ENCODE measurements at regions not wholly inside any gene's neighbourhood (a gene's known extent, or its start where the extent isn't known, plus 50 kb on each side); places are given as distances from the start of the nearest gene placed in this dataset.

DNA sequence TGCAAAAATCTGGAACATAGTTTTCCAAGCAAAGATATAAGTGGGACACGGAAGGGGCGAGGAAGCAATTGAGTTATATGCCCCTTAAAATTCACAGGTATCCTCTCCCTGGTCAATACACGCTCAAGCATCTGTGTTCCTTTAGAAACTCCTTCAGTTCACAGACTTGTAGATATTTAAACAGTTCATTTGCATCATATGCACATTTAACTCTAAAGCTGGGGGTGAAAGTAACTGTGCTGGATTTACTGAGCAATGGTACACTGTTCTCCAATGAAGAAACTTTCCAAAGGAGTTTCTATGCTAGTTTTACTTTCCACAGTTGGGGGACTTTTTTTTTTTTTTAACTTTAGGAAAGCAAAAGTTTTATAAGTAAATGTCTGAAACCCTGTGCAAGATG, 293.0 kb upstream of the TNP1 start:
- Mint-ChIP-seq H3K27ac (no peak overlapping the region), H3K9me3 (no peaks in the 10 kb centered on the region), H3K27me3 (peaks cover 24% of the 10 kb centered on the region), H3K4me3 (no peak overlapping the region), H3K4me1 (no peaks in the 10 kb centered on the region)
- ATAC-seq (no peak), DNase-seq (no peak)

DNA sequence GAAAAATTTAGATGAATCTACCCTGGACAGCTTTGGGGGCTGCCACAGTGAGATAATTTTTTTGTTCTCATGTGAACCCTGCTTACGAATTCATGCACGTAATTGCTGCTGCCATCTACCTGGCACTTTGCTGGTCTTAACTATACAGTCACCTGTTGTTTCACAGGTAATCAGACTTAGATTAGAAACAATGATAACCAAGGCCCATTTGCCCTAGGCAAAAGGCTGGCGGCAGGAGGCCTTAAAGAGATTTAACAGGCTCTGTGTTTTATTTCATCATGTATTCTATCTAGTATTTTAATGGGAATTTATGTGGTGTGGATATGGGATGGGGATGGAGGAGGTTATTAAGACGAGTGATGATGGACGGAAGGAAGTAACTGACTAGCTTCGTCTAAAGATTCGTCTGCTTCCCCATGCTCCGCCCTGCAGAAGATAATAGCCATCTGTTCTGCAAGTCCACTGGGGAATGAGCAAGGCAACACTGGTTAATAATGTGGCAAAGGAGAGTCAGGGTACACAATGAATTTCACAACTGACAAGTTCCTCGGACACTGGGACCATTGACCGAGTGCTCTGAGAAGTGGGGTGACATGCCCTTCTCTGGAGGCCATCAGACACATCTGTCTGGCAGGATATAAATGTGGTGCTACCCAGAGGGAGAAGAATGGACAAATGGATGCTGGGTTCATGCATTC, 291.8 kb upstream of the TNP1 start:
- Mint-ChIP-seq H3K9me3 (no peaks in the 10 kb centered on the region), H3K4me3 (no peak overlapping the region), H3K27ac (no peak overlapping the region), H3K4me1 (no peaks in the 10 kb centered on the region), H3K27me3 (peaks cover 35% of the 10 kb centered on the region)
- no peak for ATAC-seq
- DNase-seq, result no peak

DNA sequence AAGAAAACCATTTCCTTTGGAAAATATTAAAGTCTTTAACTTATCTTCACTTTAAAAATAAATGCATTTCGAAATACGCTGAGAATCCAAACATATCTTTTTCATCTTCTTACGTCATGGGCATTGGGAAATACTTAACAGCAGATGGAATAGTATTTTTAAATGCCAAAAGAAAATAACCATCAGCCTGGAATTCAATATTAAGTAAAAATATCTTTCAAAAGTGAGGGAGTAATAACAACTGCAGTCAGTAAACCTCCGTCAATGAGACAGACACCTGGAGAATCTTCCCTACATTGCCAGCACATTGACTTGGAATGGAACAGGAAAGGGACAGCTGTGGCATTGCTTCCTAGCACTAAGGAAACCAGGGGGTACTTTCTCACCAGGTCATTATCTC, 290.4 kb upstream of the TNP1 start:
- no peak for DNase-seq
- Mint-ChIP-seq H3K9me3 (no peaks in the 10 kb centered on the region), H3K4me3 (no peak overlapping the region), H3K4me1 (no peaks in the 10 kb centered on the region), H3K27me3 (peaks cover 38% of the 10 kb centered on the region), H3K27ac (no peak overlapping the region)
- no peak for ATAC-seq

DNA sequence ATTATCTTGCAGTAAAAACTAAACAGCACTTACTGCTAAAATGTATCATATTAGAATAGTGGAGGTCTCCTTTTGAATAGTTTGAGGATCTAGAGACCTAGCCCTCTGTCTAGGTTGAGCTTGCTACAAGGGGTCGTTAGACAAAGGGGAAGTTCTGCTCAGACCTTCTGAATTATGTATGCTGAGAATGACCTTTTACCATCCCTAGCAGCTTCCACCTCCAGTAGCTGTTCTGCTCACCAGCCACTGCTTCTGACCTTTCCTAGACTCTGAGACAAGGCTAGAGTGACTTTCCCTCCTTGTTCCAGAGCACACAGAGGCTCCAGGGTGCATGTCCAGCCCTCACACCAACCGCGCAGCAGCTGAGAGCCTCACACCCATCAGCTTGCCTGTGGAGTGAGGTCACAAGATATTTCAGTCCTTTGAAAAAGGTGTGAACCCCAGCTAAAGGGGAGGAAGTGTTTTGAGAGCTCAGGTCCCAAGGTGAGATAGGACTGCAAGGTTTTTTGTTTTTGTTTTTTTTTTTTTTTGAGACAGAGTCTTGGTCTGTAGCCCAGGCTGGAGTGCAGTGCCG, 289.3 kb upstream of the TNP1 start:
- H3K27me3 Mint-ChIP-seq, result peaks cover 38% of the 10 kb centered on the region
- DNase-seq (no peak), ATAC-seq (no peak)
- H3K9me3 Mint-ChIP-seq, result no peaks in the 10 kb centered on the region
- no peak overlapping the region for H3K4me3 Mint-ChIP-seq
- H3K27ac Mint-ChIP-seq, result no peak overlapping the region
- no peaks in the 10 kb centered on the region for H3K4me1 Mint-ChIP-seq

DNA sequence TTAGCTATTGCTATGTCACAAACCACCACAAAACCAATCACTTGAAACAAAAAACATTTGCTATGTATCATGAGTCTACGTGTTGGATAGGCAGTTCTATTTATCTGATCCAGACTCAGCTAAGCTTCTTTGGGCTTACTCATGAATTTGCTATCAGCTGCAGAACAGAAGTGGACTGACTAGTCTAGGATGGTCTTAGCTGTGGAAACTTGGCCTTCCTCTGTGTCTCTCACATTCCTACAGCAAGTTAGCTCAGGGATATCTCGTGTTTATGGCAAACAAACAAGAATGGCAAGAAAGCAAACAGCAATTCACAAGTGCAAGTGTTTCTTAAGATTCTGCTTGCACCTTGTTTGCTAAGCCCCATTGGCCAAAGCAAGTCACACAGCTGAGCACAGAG, 288.0 kb upstream of the TNP1 start:
- no peak for ATAC-seq

DNA sequence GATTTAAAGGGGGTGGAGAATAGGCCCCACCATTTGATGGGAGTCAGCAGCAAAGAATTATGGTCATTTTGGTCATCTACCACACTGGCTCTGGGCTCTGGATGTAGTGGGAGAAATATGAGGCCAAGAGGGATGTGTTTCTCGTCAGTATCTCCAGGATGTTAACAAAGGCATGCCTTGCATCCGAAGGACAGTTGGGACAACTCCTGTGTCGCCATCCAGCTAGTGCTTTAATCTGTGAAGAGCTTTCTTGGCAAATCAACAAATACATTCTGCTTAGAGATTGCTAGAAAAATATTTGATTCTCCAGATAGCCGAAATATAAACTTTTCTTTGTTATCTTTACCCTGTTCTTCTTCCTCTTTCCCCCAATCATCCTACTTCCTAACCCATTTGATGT, 287.1 kb upstream of the TNP1 start:
- Mint-ChIP-seq H3K4me3 (no peak overlapping the region), H3K4me1 (no peaks in the 10 kb centered on the region), H3K27ac (no peak overlapping the region), H3K9me3 (peaks cover 6 to 7% of the 10 kb centered on the region in 2 donors), H3K27me3 (peaks cover 28% of the 10 kb centered on the region)
- no peak for ATAC-seq
- DNase-seq, result no peak

More for the DNA sequence above, 288.0 kb upstream of the TNP1 start:
- no peaks in the 10 kb centered on the region for H3K4me1 Mint-ChIP-seq
- H3K27me3 Mint-ChIP-seq, result peaks cover 36% of the 10 kb centered on the region
- H3K27ac Mint-ChIP-seq, result no peak overlapping the region
- no peaks in the 10 kb centered on the region for H3K9me3 Mint-ChIP-seq
- DNase-seq, result no peak
- H3K4me3 Mint-ChIP-seq, result no peak overlapping the region

DNA sequence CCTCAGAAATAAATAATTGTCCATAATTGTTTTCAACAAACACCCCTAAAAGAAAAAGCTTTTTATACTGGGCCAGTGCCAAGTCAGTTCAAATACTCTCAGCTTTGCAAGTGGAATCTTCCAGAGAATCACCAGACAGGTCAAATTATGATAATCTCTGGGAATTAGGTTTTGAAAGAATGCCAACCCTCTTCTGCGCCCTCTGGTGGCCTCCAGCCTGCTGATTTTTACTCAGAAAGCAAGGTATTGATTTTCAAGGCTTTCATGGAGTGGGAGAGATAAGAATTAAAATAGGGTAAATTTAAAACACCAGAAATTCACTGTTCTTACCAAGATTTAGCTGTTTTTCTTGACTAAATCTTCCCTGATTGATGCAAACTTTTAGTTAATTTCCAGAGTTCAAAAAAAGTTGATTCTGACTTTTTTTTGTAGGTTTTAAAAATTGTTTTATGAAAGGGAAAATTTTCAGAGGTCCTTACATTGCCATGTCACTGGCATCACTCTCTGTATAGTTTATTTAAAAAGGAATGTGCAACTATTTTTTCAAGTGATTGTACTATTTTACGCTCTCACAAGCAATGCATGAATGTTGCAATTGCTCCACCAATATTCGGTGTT, 282.9 kb upstream of the TNP1 start:
- DNase-seq, result no peak
- Mint-ChIP-seq H3K4me1 (no peaks in the 10 kb centered on the region), H3K27me3 (peaks cover 14% of the 10 kb centered on the region), H3K4me3 (no peak overlapping the region), H3K27ac (no peak overlapping the region), H3K9me3 (peaks cover 23 to 33% of the 10 kb centered on the region in 2 donors)
- no peak for ATAC-seq

DNA sequence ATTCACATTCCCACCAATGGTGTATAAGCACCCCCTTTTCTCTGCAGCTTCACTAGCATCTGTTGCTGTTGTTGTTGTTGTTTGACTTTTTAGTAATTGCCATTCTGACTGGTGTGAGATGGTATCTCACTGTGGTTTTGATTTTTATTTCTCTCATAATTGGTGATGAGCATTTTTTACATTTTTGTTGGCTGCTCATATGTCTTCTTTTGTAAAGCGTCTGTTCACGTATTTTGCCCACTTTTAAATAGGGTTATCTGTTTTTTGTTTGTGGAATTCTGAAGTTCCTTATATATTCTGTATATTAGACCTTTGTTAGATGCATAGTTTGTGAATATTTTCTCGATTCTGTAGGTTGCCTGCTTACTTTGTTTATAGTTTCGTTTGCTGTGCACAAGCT, 278.4 kb upstream of the TNP1 start:
- no peak overlapping the region for H3K4me3 Mint-ChIP-seq
- ATAC-seq (no peak), DNase-seq (no peak)
- peaks cover 23% of the 10 kb centered on the region for H3K27me3 Mint-ChIP-seq
- H3K27ac Mint-ChIP-seq, result no peak overlapping the region
- peaks cover 32 to 54% of the 10 kb centered on the region in 2 donors for H3K9me3 Mint-ChIP-seq
- H3K4me1 Mint-ChIP-seq, result no peaks in the 10 kb centered on the region

DNA sequence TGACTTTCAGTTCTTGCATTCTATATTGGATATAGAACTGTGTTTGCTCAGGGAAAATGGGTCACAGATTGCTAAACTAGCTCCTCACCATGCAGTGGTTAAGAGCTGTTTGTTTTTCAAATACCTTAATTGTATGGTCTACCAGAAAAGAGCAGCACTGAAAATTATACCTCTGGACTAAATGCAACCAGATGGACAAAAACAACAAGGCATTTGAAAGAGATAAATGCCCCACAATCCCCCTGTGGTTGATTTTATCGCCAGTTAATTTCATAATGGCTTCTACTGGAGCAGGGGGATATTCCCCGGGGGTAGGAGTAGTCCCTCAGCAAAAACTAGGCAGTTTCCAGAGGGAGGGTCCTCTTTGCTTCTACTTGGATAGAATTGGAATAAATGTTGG, 267.9 kb upstream of the TNP1 start:
- no peak for ATAC-seq
- no peak for DNase-seq
- Mint-ChIP-seq H3K4me3 (no peak overlapping the region), H3K9me3 (no peaks in the 10 kb centered on the region), H3K27me3 (peaks cover 63% of the 10 kb centered on the region), H3K27ac (no peak overlapping the region), H3K4me1 (no peaks in the 10 kb centered on the region)

DNA sequence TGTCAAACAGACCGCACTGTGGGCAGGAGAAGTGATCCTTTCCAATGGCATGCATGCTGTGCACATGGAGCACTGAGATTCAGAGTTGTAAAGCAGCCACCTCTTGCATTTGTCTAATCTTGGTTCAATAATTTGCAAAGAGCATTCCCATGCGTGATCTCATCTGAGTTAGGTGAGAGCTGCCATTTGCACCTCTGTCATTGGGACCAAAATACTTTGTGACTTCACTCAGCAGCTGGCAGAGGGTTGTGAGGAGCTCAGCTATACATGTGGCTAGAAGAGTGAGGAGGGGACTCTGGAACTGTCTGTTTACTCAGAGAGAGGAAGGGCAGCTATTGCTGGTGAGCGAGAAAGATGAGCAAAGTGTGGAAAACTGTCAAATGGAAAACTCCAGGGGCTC, 265.1 kb upstream of the TNP1 start:
- H3K9me3 Mint-ChIP-seq, result no peaks in the 10 kb centered on the region
- DNase-seq, result no peak
- ATAC-seq, result no peak

DNA sequence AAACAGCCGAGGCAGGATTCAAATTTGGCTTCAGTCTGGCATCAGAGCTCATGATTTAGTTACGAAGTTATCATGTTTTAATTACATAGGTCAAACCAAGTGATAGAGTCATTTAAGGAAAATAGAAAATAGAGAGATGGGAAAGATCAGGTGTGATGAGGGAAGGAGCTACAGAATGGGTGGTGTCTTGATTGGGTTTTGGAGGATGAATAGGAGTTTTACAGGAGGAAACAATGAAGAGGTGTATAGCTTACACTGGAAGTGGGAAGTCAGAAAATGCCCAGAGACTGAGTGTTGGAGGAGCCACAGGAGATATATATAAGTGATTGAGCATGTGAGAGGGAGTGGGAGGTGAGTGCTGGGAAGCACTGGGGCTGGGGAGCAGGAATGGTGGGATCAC, 264.2 kb upstream of the TNP1 start:
- ATAC-seq, result no peak
- no peak for DNase-seq
- Mint-ChIP-seq H3K9me3 (no peaks in the 10 kb centered on the region), H3K4me1 (no peaks in the 10 kb centered on the region), H3K27ac (no peak overlapping the region), H3K27me3 (peaks cover 44% of the 10 kb centered on the region), H3K4me3 (no peak overlapping the region)

More for the DNA sequence above, 265.1 kb upstream of the TNP1 start:
- no peaks in the 10 kb centered on the region for H3K4me1 Mint-ChIP-seq
- peaks cover 54% of the 10 kb centered on the region for H3K27me3 Mint-ChIP-seq
- H3K4me3 Mint-ChIP-seq, result no peak overlapping the region
- no peak overlapping the region for H3K27ac Mint-ChIP-seq

DNA sequence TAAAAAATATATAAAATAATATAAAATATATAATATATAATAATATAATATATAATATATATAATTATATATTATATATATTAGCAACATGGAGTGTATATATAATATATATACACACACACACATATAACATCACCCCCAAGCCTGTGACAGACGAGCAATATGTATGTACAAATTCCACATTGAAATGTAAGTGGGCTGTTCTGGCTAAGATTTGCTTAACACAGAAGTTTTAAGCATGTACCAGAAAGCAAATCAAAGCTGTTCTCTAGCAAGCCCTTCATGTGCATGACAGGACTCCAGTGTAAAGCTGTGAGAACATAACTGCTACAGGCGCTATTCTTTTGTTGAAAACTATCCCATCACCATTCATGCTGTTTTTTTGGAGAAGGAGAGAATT, 261.7 kb upstream of the TNP1 start:
- no peak for ATAC-seq
- Mint-ChIP-seq H3K4me1 (no peaks in the 10 kb centered on the region), H3K4me3 (no peak overlapping the region), H3K27me3 (peaks cover 32% of the 10 kb centered on the region), H3K9me3 (no peaks in the 10 kb centered on the region), H3K27ac (no peak overlapping the region)
- no peak for DNase-seq

DNA sequence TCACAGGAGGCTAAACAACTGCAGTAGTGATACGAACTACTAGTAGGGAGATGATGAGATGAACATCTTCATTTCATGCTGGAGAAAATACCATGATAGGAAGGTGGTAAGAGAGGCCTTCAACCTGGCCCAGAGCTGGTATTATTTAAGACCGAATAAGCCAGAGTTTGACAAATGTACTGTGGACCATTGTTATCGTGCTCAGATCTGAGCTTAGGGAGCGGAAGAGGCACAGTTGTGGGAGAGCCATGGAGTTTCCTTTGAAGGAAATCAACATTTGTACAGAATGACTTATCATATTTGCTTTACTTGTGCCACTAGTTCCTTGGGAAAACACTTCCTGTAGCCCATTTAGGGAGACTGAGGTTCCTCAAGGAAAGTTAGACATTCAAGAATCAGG, 260.6 kb upstream of the TNP1 start:
- H3K27me3 Mint-ChIP-seq, result peaks cover 40% of the 10 kb centered on the region
- DNase-seq (no peak), ATAC-seq (no peak)
- H3K27ac Mint-ChIP-seq, result no peak overlapping the region
- no peaks in the 10 kb centered on the region for H3K9me3 Mint-ChIP-seq
- no peaks in the 10 kb centered on the region for H3K4me1 Mint-ChIP-seq
- no peak overlapping the region for H3K4me3 Mint-ChIP-seq

DNA sequence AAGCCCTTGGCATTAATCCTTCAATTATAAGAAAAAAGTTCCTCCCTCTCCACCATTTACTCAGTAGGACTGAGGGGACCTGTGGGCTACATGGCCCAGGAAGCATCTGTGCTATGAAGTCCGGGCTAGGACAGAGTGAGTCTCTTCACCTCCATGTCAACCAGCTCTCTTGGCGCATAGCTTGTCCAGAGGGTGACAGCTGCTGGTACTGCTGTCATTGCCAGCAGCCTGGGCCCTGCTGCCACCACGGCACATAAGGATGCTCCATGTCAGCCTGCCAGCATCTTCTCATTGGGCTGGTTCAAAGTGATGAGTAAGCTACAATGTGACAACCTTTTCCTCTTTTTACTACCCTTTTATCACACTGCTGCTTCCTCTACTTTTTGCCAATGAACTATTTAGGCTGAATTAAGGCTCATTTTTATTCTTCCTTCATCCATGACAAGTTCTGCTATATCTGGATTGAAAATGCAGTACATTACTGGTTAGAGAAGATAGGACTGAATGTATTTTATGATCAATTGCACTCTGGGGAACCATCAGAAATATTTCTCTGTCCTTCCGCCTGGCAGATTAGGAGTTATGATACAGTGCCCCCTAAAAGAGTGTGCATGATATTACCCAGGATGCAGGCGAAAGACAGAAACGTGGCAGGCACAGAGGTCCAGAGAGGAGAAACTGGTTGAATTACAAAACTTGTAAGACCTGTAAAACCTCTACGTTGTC, 258.9 kb upstream of the TNP1 start:
- H3K9me3 Mint-ChIP-seq, result no peaks in the 10 kb centered on the region
- H3K4me3 Mint-ChIP-seq, result no peak overlapping the region
- DNase-seq, result no peak
- no peaks in the 10 kb centered on the region for H3K4me1 Mint-ChIP-seq
- peaks cover 24% of the 10 kb centered on the region for H3K27me3 Mint-ChIP-seq
- no peak for ATAC-seq
- H3K27ac Mint-ChIP-seq, result peak overlapping the region in 1 of 2 donors; percentile 77

DNA sequence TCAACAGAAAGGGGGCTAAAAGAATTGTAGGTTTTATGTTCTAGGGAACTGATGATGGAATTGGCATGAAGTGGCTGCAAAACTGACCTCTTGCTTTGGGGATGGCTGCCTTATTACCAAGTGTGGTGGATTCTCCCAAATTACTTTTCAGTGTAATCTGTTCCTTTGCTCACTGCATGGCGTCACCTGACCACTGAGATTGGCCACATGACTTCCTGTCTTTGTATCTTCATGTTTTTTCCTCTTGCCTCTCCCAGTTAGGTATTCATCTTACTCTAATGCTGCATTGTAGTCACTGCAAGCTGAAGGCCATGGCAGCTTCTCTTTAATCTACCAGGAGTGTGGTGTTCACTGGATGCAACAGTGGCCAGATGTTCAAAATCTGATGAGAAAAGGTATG, 257.7 kb upstream of the TNP1 start:
- no peak for ATAC-seq
- H3K27ac Mint-ChIP-seq, result peak overlapping the region in 1 of 2 donors; percentile 42

DNA sequence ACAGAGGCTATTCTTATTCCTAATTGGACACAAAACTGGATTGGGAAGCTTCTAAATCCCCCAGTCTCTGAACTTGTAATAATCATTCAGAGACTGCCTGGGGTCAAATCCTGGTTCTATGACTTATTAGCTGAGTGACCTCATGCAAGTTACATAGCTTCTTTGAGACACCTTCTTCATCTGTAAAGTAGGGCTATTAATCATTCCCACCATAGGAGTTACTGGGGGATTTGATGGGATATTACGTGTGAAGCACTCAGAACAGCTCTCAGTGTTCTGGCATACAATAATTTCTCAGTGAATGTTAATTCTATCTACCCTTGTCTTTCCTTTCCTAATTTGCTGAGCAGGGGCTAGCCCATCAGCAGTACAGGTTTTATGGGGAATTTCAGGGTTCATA, 256.7 kb upstream of the TNP1 start:
- H3K9me3 Mint-ChIP-seq, result no peaks in the 10 kb centered on the region
- no peaks in the 10 kb centered on the region for H3K4me1 Mint-ChIP-seq
- no peak for ATAC-seq
- no peak for DNase-seq
- H3K4me3 Mint-ChIP-seq, result no peak overlapping the region
- peaks cover 21% of the 10 kb centered on the region for H3K27me3 Mint-ChIP-seq
- no peak overlapping the region for H3K27ac Mint-ChIP-seq

More for the DNA sequence above, 257.7 kb upstream of the TNP1 start:
- DNase-seq, result no peak
- no peak overlapping the region for H3K4me3 Mint-ChIP-seq
- H3K27me3 Mint-ChIP-seq, result peaks cover 15% of the 10 kb centered on the region
- no peaks in the 10 kb centered on the region for H3K9me3 Mint-ChIP-seq
- H3K4me1 Mint-ChIP-seq, result no peaks in the 10 kb centered on the region

Data from stimulated activated naive CD8-positive, alpha-beta T cell treated with anti-CD3 and anti-CD28 coated beads, Interleukin-15, amount 100 ng/mL, for 72 hours (primary cell).